Muscle of arm (tissue), 1 donor: ENCODE measurements at regions not wholly inside any gene's neighbourhood (a gene's known extent, or its start where the extent isn't known, plus 50 kb on each side); places are given as distances from the start of the nearest gene placed in this dataset.
A peak's percentile ranks its signal among the peaks of the same experiment; 100 is the strongest.
"Not testable (repeated sequence)": the region's sequence is repeated elsewhere in the genome, so short reads cannot be mapped to it uniquely, and the experiment has no call there.

Experiments used
- DNase-seq: peaks from one replicate; pipeline ENCODE4 v3.0.0-alpha.2; 2013

GRCh38 chr16:17940584-17941364 lies 395.8 kb downstream of the NPIPA8 start:
- DNase-seq, result no peak

GRCh38 chr16:17939723-17940122 lies 396.8 kb downstream of the NPIPA8 start:
- DNase-seq, result no peak

GRCh38 chr16:17939122-17939536 lies 397.4 kb downstream of the NPIPA8 start:
- peak; percentile 7 for DNase-seq

GRCh38 chr16:17938546-17938945 lies 398.0 kb downstream of the NPIPA8 start:
- no peak for DNase-seq

GRCh38 chr16:17936766-17937402 lies 399.7 kb downstream of the NPIPA8 start:
- no peak for DNase-seq

- DNase-seq, result no peak
Measured at GRCh38 chr16:17930280-17930679, 406.3 kb downstream of the NPIPA8 start.

- DNase-seq, result no peak
Measured at GRCh38 chr16:17926866-17927399, 409.6 kb downstream of the NPIPA8 start.

- DNase-seq, result no peak
Measured at GRCh38 chr16:17926461-17926860, 410.1 kb downstream of the NPIPA8 start.

GRCh38 chr16:17925761-17926160 lies 410.8 kb downstream of the NPIPA8 start:
- no peak for DNase-seq

- DNase-seq, result no peak
Measured at GRCh38 chr16:17921357-17921978, 415.1 kb downstream of the NPIPA8 start.

GRCh38 chr16:17917316-17918019 lies 419.1 kb downstream of the NPIPA8 start:
- DNase-seq, result no peak

- no peak for DNase-seq
Measured at GRCh38 chr16:17915791-17916190, 420.7 kb downstream of the NPIPA8 start.

GRCh38 chr16:17914168-17914567 lies 422.4 kb downstream of the NPIPA8 start:
- no peak for DNase-seq

GRCh38 chr16:17911578-17911977 lies 425.0 kb downstream of the NPIPA8 start:
- not testable (repeated sequence) for DNase-seq

GRCh38 chr16:17906626-17907025 lies 429.9 kb downstream of the NPIPA8 start:
- DNase-seq, result not testable (repeated sequence)

GRCh38 chr16:17901309-17901708 lies 430.5 kb upstream of the XYLT1 start:
- DNase-seq, result no peak

GRCh38 chr16:17899141-17899540 lies 428.4 kb upstream of the XYLT1 start:
- DNase-seq, result no peak

GRCh38 chr16:17887963-17888362 lies 417.2 kb upstream of the XYLT1 start:
- DNase-seq, result no peak

GRCh38 chr16:17885659-17886207 lies 415.0 kb upstream of the XYLT1 start:
- no peak for DNase-seq

- no peak for DNase-seq
Measured at GRCh38 chr16:17877821-17878360, 407.1 kb upstream of the XYLT1 start.

GRCh38 chr16:17866996-17867395 lies 396.2 kb upstream of the XYLT1 start:
- no peak for DNase-seq
